ENCODE measurements at regions not wholly inside any gene's neighbourhood (a gene's known extent, or its start where the extent isn't known, plus 50 kb on each side); places are given as distances from the start of the nearest gene placed in this dataset.

DNA sequence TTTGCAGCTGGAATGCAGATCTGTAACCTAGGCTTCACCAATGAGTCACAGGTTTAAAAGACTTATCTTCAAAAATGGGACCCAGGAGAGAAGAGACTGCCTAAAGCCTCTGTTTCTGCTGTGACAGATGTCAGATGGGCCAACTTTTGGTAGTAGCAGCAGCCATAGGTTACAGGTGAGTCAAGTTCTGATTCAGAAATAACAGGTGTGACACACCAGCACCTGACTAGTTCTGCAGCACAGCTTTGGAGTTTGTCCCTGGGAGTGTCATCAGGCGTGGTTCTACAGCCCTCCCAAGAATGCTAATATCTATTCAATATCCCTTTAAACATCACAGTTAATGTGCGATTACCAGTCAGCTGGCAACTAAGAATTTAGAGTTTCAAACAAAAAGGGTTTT, 121.9 kb upstream of the BTN3A2 start:
- H3K27me3 ChIP-seq (ENCODE audit: insufficient read depth, low read length), result no peaks in the 10 kb centered on the region
- H3K4me1 ChIP-seq (ENCODE audit: insufficient read depth, low read length), result peaks cover 26% of the 10 kb centered on the region
- no peak overlapping the region for H3K4me3 ChIP-seq (ENCODE audit: low read length)
- WGBS, result 91% methylated on average over 2 of the region's 2 CpGs
- no peak overlapping the region for H3K9ac ChIP-seq (ENCODE audit: low read depth, low read length)
- no peaks in the 10 kb centered on the region for H3K36me3 ChIP-seq (ENCODE audit: insufficient read depth, low read length)
- no peaks in the 10 kb centered on the region for H3K9me3 ChIP-seq (ENCODE audit: insufficient read depth, low read depth, low read length)
- no peak overlapping the region for H3K27ac ChIP-seq (ENCODE audit: low read depth, low read length)

DNA sequence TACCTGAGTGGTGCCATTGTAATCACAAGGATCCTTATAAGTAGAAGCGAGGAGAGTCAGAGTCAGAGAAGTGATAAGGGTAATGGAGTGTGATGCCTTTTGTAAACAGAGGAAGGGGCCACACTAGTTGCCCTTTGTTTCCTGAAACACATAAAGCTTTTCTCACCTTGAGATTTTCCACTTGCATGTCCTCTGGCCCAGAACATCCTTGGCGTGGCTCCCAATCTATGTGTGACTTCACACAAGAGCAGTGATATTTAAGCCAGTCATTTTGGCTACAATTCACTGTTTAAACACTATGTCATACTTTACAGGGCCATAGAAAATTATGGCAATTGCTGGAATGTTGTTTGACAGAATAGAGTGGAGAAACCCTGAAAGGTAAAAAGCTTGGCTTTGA, 121.2 kb upstream of the BTN3A2 start:
- Histone ChIP-seq H3K4me3 (ENCODE audit: low read length) (no peak overlapping the region), H3K27me3 (ENCODE audit: insufficient read depth, low read length) (no peaks in the 10 kb centered on the region), H3K4me1 (ENCODE audit: insufficient read depth, low read length) (peaks cover 30% of the 10 kb centered on the region), H3K36me3 (ENCODE audit: insufficient read depth, low read length) (no peaks in the 10 kb centered on the region), H3K9ac (ENCODE audit: low read depth, low read length) (no peak overlapping the region), H3K9me3 (ENCODE audit: insufficient read depth, low read depth, low read length) (no peaks in the 10 kb centered on the region), H3K27ac (ENCODE audit: low read depth, low read length) (peak overlapping the region; percentile 4; the same call in 1 of the 2 replicates)
- WGBS, result 72% methylated on average over 2 of the region's 2 CpGs

DNA sequence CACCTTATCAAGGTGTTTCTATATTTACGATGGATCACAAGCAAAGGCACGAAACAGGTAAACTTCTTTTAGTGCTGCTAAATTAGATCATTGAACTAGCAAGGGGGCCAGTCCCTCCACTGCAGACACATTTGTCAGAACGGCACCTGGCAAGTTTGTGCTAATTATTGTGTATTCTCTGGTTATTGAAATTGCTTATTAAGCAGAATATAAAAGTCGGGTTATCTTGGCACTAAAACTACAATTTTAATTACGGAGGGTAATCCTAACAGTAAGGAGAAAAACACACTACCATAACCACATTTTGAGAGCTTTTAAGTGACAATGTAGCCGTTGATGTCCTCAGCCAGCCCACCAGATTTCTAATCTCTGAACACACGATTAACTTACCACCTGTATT, 118.9 kb upstream of the BTN3A2 start:
- WGBS, result 96% methylated on average over 7 of the region's 7 CpGs

DNA sequence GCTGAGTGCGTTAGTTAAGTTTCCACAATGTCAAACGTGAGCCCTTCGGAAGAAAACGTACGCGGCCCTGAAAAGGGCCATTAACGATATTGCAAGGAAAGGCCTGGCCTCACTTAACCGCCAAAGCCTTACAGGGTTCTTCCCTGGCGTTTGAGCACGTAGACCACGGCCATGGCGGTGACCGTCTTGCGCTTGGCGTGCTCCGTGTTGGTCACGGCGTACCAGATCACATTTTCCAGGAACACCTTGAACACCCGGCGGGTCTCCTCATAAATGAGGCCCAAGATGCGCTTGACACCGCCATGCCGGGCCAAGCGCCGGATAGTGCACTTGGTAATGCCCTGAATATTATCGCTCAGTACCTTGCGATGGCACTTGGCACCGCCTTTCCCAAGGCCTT, 118.4 kb upstream of the BTN3A2 start:
- Histone ChIP-seq H3K4me1 (ENCODE audit: insufficient read depth, low read length) (peaks cover 30% of the 10 kb centered on the region), H3K9me3 (ENCODE audit: insufficient read depth, low read depth, low read length) (no peaks in the 10 kb centered on the region), H3K27me3 (ENCODE audit: insufficient read depth, low read length) (no peaks in the 10 kb centered on the region), H3K9ac (ENCODE audit: low read depth, low read length) (no peak overlapping the region), H3K27ac (ENCODE audit: low read depth, low read length) (no peak overlapping the region), H3K4me3 (ENCODE audit: low read length) (no peak overlapping the region), H3K36me3 (ENCODE audit: insufficient read depth, low read length) (no peaks in the 10 kb centered on the region)
- WGBS, result 97% methylated on average over 28 of the region's 28 CpGs

More for the DNA sequence above, 118.9 kb upstream of the BTN3A2 start:
- Histone ChIP-seq H3K4me3 (ENCODE audit: low read length) (no peak overlapping the region), H3K36me3 (ENCODE audit: insufficient read depth, low read length) (no peaks in the 10 kb centered on the region), H3K4me1 (ENCODE audit: insufficient read depth, low read length) (peaks cover 30% of the 10 kb centered on the region), H3K27me3 (ENCODE audit: insufficient read depth, low read length) (no peaks in the 10 kb centered on the region), H3K9ac (ENCODE audit: low read depth, low read length) (no peak overlapping the region), H3K9me3 (ENCODE audit: insufficient read depth, low read depth, low read length) (no peaks in the 10 kb centered on the region), H3K27ac (ENCODE audit: low read depth, low read length) (no peak overlapping the region)

DNA sequence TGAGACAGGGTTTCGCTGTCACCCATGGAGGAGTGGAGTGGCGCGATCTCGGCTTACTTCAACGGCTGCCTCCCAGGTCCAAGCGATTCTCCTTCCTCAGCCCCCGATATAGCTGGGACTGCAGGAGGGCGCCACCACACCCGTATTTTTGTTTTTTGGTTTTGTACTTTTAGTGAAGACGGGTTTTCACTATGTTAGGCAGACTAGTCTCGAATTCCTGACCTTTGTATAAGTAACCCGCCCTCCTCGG, 115.4 kb upstream of the BTN3A2 start:
- Histone ChIP-seq H3K27ac (ENCODE audit: low read depth, low read length) (peak overlapping the region; percentile 99), H3K9ac (ENCODE audit: low read depth, low read length) (peak overlapping the region; percentile 98), H3K27me3 (ENCODE audit: insufficient read depth, low read length) (no peaks in the 10 kb centered on the region), H3K36me3 (ENCODE audit: insufficient read depth, low read length) (no peaks in the 10 kb centered on the region), H3K9me3 (ENCODE audit: insufficient read depth, low read depth, low read length) (no peaks in the 10 kb centered on the region), H3K4me1 (ENCODE audit: insufficient read depth, low read length) (peaks cover 9% of the 10 kb centered on the region), H3K4me3 (ENCODE audit: low read length) (peak overlapping the region; percentile 87)
- WGBS, result 2% methylated on average over 12 of the region's 13 CpGs

DNA sequence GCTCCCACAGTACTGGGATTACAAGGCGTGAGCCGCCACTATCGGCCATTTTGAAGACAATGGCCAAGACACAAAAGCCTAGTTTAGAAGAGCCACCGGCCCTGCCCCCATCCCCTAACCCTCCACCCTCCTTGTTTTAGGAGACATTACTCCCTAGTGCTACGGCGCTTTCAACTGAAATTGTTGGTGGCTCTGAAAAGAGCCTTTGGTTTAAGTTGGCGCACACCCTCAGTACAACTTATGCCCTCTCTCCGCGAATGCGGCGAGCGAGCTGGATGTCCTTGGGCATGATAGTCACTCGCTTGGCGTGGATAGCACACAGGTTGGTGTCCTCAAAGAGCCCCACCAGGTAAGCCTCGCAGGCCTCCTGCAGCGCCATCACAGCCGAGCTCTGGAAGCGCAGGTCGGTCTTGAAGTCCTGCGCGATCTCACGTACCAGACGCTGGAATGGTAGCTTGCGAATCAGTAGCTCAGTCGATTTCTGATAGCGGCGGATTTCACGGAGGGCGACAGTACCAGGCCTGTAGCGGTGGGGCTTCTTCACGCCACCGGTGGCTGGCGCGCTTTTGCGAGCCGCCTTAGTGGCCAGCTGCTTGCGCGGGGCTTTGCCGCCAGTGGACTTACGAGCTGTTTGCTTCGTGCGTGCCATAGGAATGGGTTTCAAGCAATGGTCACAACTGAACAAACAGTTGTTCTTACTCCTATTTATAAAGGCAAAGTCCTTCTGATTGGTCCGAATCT, 114.9 kb upstream of the BTN3A2 start:
- no peaks in the 10 kb centered on the region for H3K36me3 ChIP-seq (ENCODE audit: insufficient read depth, low read length)
- H3K4me3 ChIP-seq (ENCODE audit: low read length), result peak overlapping the region; percentile 87
- under 1% methylated on average over 42 of the region's 43 CpGs for WGBS
- H3K4me1 ChIP-seq (ENCODE audit: insufficient read depth, low read length), result peaks cover 5% of the 10 kb centered on the region
- H3K27ac ChIP-seq (ENCODE audit: low read depth, low read length), result peak overlapping the region; percentile 99
- H3K9me3 ChIP-seq (ENCODE audit: insufficient read depth, low read depth, low read length), result no peaks in the 10 kb centered on the region
- no peaks in the 10 kb centered on the region for H3K27me3 ChIP-seq (ENCODE audit: insufficient read depth, low read length)
- H3K9ac ChIP-seq (ENCODE audit: low read depth, low read length), result peak overlapping the region; percentile 98

DNA sequence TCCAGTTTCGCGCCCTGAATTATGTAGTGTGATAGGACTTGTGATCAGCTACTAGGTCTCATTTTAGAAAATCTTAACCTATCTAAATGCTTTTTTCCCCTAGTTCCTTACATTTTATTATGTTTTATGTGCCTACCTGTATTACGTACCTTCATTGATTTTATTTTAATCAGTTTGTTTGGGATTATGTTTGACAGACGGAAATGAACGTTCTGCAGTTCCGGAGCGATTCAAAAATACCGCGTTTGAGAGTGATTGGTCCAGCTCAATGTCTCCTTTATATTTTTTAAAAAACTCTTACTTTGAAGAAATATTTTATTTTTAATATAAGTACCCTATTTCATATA, 114.3 kb upstream of the BTN3A2 start:
- Histone ChIP-seq H3K9me3 (ENCODE audit: insufficient read depth, low read depth, low read length) (no peaks in the 10 kb centered on the region), H3K9ac (ENCODE audit: low read depth, low read length) (peak overlapping the region; percentile 98), H3K27me3 (ENCODE audit: insufficient read depth, low read length) (no peaks in the 10 kb centered on the region), H3K36me3 (ENCODE audit: insufficient read depth, low read length) (no peaks in the 10 kb centered on the region), H3K4me3 (ENCODE audit: low read length) (peak overlapping the region; percentile 87), H3K4me1 (ENCODE audit: insufficient read depth, low read length) (peaks cover 5% of the 10 kb centered on the region), H3K27ac (ENCODE audit: low read depth, low read length) (peak overlapping the region; percentile 99; the same call in 1 of the 2 replicates)
- WGBS, result no CpG with 5 or more reads among the region's 9 CpGs

DNA sequence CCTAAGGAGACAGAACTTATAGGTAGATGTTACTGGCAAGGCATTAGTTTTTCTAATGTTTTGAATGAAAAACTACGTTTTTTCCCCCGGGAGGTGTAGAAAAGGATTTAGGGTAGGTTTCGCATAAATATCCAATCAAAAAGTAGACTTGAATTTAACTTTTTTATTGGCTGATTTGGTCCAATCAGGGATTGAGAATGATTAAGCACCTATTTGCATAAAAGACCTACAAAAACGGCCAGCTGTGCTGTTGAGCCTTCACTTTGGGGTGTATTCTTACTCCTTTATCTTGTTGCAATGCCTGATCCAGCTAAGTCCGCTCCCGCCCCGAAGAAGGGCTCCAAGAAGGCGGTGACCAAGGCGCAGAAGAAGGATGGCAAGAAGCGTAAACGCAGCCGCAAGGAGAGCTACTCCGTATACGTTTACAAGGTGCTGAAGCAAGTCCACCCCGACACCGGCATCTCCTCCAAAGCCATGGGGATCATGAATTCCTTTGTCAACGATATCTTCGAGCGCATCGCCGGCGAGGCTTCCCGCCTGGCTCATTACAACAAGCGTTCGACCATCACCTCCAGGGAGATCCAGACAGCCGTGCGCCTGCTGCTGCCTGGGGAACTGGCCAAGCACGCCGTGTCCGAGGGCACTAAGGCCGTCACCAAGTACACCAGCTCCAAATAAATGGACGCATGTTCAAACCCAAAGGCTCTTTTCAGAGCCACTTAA, 113.5 kb upstream of the BTN3A2 start:
- WGBS, result 0% methylated on average over 32 of the region's 32 CpGs
- Histone ChIP-seq H3K4me3 (ENCODE audit: low read length) (peak overlapping the region; percentile 87), H3K27ac (ENCODE audit: low read depth, low read length) (peak overlapping the region; percentile 99), H3K9ac (ENCODE audit: low read depth, low read length) (peak overlapping the region; percentile 98), H3K9me3 (ENCODE audit: insufficient read depth, low read depth, low read length) (no peaks in the 10 kb centered on the region), H3K36me3 (ENCODE audit: insufficient read depth, low read length) (no peaks in the 10 kb centered on the region), H3K4me1 (ENCODE audit: insufficient read depth, low read length) (peaks cover 5% of the 10 kb centered on the region), H3K27me3 (ENCODE audit: insufficient read depth, low read length) (no peaks in the 10 kb centered on the region)

DNA sequence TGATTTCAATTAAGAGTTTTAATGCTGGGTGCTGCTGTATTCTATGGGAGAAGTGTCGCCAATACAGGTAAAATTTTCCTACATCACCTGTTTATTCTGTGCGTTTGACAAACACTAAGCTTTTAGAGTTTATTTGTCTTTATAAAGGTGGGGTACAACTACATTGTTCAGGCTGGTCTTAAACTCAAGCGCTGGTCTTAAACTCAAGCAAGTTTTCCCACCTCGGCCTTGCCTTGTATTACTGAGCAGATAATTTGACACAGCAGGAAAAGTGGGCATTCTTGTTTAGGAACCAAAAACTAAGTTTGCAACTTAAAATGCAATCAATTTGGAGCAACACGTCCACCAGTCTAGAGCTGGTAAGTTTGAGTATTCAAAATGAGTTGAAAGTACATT, 112.9 kb upstream of the BTN3A2 start:
- no peaks in the 10 kb centered on the region for H3K9me3 ChIP-seq (ENCODE audit: insufficient read depth, low read depth, low read length)
- 0% methylated on average over 2 of the region's 5 CpGs for WGBS
- H3K4me1 ChIP-seq (ENCODE audit: insufficient read depth, low read length), result peaks cover 5% of the 10 kb centered on the region
- H3K9ac ChIP-seq (ENCODE audit: low read depth, low read length), result peak overlapping the region; percentile 98
- no peaks in the 10 kb centered on the region for H3K27me3 ChIP-seq (ENCODE audit: insufficient read depth, low read length)
- no peaks in the 10 kb centered on the region for H3K36me3 ChIP-seq (ENCODE audit: insufficient read depth, low read length)
- peak overlapping the region; percentile 87 for H3K4me3 ChIP-seq (ENCODE audit: low read length)
- peak overlapping the region; percentile 99 for H3K27ac ChIP-seq (ENCODE audit: low read depth, low read length)

DNA sequence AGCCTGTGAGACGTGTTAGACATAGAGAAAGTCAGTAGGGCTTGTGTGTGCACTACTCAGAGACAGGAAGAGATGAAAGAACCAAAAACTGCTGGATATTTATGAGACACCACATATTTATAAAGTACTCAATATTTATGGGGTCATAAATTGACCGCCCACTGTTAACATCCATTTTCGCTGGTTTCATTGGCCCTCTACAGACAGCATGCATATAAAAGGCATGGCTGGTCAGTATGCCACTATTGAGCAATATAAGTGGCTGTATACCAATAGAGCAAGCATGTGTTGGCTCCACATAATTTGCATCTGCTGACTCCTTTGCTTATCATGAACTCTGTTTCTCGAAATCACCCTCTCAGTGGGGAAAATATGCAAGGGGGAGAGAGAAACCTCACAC, 110.3 kb upstream of the BTN3A2 start:
- 100% methylated on average over 3 of the region's 4 CpGs for WGBS
- H3K36me3 ChIP-seq (ENCODE audit: insufficient read depth, low read length), result no peaks in the 10 kb centered on the region
- no peak overlapping the region for H3K4me3 ChIP-seq (ENCODE audit: low read length)
- H3K27me3 ChIP-seq (ENCODE audit: insufficient read depth, low read length), result no peaks in the 10 kb centered on the region
- H3K9me3 ChIP-seq (ENCODE audit: insufficient read depth, low read depth, low read length), result no peaks in the 10 kb centered on the region
- H3K27ac ChIP-seq (ENCODE audit: low read depth, low read length), result no peak overlapping the region
- H3K4me1 ChIP-seq (ENCODE audit: insufficient read depth, low read length), result peaks cover 3% of the 10 kb centered on the region; the same call in 1 of the 2 replicates
- H3K9ac ChIP-seq (ENCODE audit: low read depth, low read length), result no peak overlapping the region

DNA sequence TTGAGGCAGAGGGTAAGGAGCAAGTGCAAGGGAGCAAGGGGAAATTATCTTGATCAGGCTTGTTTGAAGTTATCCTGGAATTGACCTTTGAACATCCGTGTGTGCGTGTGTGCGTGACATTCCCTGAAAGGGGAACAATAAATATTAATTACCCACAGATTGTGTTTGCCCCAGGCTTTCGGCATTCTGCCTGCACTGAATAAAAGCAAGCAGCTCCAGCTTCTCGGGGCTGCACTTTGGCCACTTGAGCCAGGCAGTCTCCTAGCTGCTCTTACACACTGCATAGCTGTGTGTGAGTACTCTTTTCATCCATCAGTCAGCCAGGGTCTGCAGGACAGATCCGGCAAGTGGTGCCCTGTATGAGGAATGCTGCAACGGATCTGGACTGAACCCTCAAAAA, 107.7 kb upstream of the BTN3A2 start:
- 90% methylated on average over 7 of the region's 7 CpGs for WGBS
- Histone ChIP-seq H3K4me1 (ENCODE audit: insufficient read depth, low read length) (peaks cover 3% of the 10 kb centered on the region; the same call in 1 of the 2 replicates), H3K27ac (ENCODE audit: low read depth, low read length) (no peak overlapping the region)

More for the DNA sequence above, 107.7 kb upstream of the BTN3A2 start:
- Histone ChIP-seq H3K9me3 (ENCODE audit: insufficient read depth, low read depth, low read length) (no peaks in the 10 kb centered on the region), H3K36me3 (ENCODE audit: insufficient read depth, low read length) (no peaks in the 10 kb centered on the region), H3K4me3 (ENCODE audit: low read length) (no peak overlapping the region), H3K9ac (ENCODE audit: low read depth, low read length) (no peak overlapping the region), H3K27me3 (ENCODE audit: insufficient read depth, low read length) (no peaks in the 10 kb centered on the region)

Data from HUES64 (cell line).